ENCODE measurements at regions not wholly inside any gene's neighbourhood (a gene's known extent, or its start where the extent isn't known, plus 50 kb on each side); places are given as distances from the start of the nearest gene placed in this dataset.

- TF ChIP-seq NFIC (IDR thresholded peaks at IDR 0.05) (no peak), USF1 (IDR thresholded peaks at IDR 0.05) (no peak), FOXM1 (IDR thresholded peaks at IDR 0.05; ENCODE audit: borderline replicate concordance, low read depth) (no peak), TEAD4 (IDR thresholded peaks at IDR 0.05) (no peak), YY1 (IDR thresholded peaks at IDR 0.05; ENCODE audit: low read depth) (no peak), REST (IDR thresholded peaks at IDR 0.05; ENCODE audit: low read depth) (no peak), ZBTB7A (IDR thresholded peaks at IDR 0.05; ENCODE audit: low read depth) (no peak), EP300 (IDR thresholded peaks at IDR 0.05; ENCODE audit: borderline replicate concordance) (no peak)
Observed at GRCh38 chr13:69547780-69548179, 559.8 kb upstream of the ATXN8OS start.

GRCh38 chr13:69545551-69545950 is 562.1 kb upstream of the ATXN8OS start:
- TF ChIP-seq RAD21 (IDR thresholded peaks at IDR 0.05; ENCODE audit: low read depth) (no peak), CEBPB (IDR thresholded peaks at IDR 0.05) (no peak), NFIC (IDR thresholded peaks at IDR 0.05) (no peak), MAX (IDR thresholded peaks at IDR 0.05) (no peak), EGR1 (IDR thresholded peaks at IDR 0.05) (no peak), YY1 (IDR thresholded peaks at IDR 0.05; ENCODE audit: low read depth) (no peak), REST (IDR thresholded peaks at IDR 0.05; ENCODE audit: low read depth) (no peak), USF1 (IDR thresholded peaks at IDR 0.05) (no peak), TCF12 (IDR thresholded peaks at IDR 0.05; ENCODE audit: low read depth) (no peak), TEAD4 (IDR thresholded peaks at IDR 0.05) (no peak), TAF1 (IDR thresholded peaks at IDR 0.05; ENCODE audit: low read depth) (no peak), ZBTB7A (IDR thresholded peaks at IDR 0.05; ENCODE audit: low read depth) (no peak), CREB1 (IDR thresholded peaks at IDR 0.05; ENCODE audit: low read depth) (no peak), FOXM1 (IDR thresholded peaks at IDR 0.05; ENCODE audit: borderline replicate concordance, low read depth) (no peak)

- TF ChIP-seq TEAD4 (IDR thresholded peaks at IDR 0.05) (no peak), RAD21 (IDR thresholded peaks at IDR 0.05; ENCODE audit: low read depth) (peak; percentile 47)
Observed at GRCh38 chr13:69524459-69525150, 583.0 kb upstream of the ATXN8OS start.

DNA sequence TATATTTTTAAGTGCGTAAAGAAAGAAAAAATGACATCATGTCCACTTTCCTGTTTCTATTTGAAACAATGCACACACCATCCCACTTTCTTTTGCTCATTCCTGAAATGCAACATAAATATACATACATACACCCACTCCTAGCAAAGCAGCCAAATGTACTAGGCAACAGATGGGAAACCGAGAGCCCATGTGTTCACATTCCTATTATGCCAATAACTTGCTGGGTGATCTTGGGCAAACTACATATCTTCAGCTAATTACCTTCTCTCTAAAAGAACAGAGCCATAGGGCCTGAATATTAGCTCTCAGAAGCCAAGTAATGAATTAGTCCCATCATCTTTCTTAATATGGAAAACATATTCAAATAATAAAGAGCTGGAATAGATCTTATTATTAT is 610.6 kb upstream of the ATXN8OS start:
- TF ChIP-seq TAF1 (IDR thresholded peaks at IDR 0.05; ENCODE audit: low read depth) (no peak), USF1 (IDR thresholded peaks at IDR 0.05) (no peak), YY1 (IDR thresholded peaks at IDR 0.05; ENCODE audit: low read depth) (no peak), TCF12 (IDR thresholded peaks at IDR 0.05; ENCODE audit: low read depth) (no peak), FOXM1 (IDR thresholded peaks at IDR 0.05; ENCODE audit: borderline replicate concordance, low read depth) (no peak), CREB1 (IDR thresholded peaks at IDR 0.05; ENCODE audit: low read depth) (no peak), RAD21 (IDR thresholded peaks at IDR 0.05; ENCODE audit: low read depth) (no peak), EGR1 (IDR thresholded peaks at IDR 0.05) (no peak), TEAD4 (IDR thresholded peaks at IDR 0.05) (no peak), REST (IDR thresholded peaks at IDR 0.05; ENCODE audit: low read depth) (no peak), EP300 (IDR thresholded peaks at IDR 0.05; ENCODE audit: borderline replicate concordance) (no peak), MAX (IDR thresholded peaks at IDR 0.05) (no peak), NFIC (IDR thresholded peaks at IDR 0.05) (no peak), ZBTB7A (IDR thresholded peaks at IDR 0.05; ENCODE audit: low read depth) (no peak), CEBPB (IDR thresholded peaks at IDR 0.05) (no peak)
